GM23338 (cell line): ENCODE measurements at regions not wholly inside any gene's neighbourhood (a gene's known extent, or its start where the extent isn't known, plus 50 kb on each side); places are given as distances from the start of the nearest gene placed in this dataset.

ENCODE experiments used
- ATAC-seq: fragments of 200-7000 bp; cut with Tn5 transposase; 3 replicates; pipeline ENCODE4 v1.9.1; 2020
- DNase-seq: peaks from one replicate; pipeline ENCODE4 v3.0.0-alpha.2; 2015; ENCODE audit warnings: low spot score
- H2AFZ ChIP-seq: fragments of 200-600 bp; sonication (generic); 2 replicates; pipeline ENCODE4 v1.8.0; 2016; ENCODE audit warnings: antibody characterized with exemption, mild to moderate bottlenecking, moderate library complexity
- H3F3A ChIP-seq: fragments of 200-600 bp; sonication (generic); replicated peaks from 2 replicates; pipeline ENCODE4 v1.8.0; 2017; ENCODE audit warnings: antibody characterized with exemption, mixed run types, low read depth
- H3K27ac ChIP-seq: fragments of 200-600 bp; sonication (generic); 2 replicates; pipeline ENCODE4 v1.6.1; 2016; ENCODE audit warnings: low read depth
- H3K27me3 ChIP-seq: fragments of 200-600 bp; sonication (generic); 2 replicates; pipeline ENCODE4 v1.8.0; 2016; ENCODE audit warnings: mild to moderate bottlenecking, mixed run types, moderate library complexity; ENCODE audit not compliant: insufficient read depth
- H3K36me3 ChIP-seq: fragments of 200-600 bp; sonication (generic); 2 replicates; pipeline ENCODE4 v1.8.0; 2016; ENCODE audit warnings: mild to moderate bottlenecking; ENCODE audit not compliant: insufficient read depth
- H3K4me1 ChIP-seq: fragments of 200-600 bp; sonication (generic); 2 replicates; pipeline ENCODE4 v1.8.0; 2016; ENCODE audit warnings: mild to moderate bottlenecking, moderate library complexity; ENCODE audit not compliant: insufficient read depth
- H3K4me2 ChIP-seq: fragments of 200-600 bp; sonication (generic); 2 replicates; pipeline ENCODE4 v1.7.1; 2017; ENCODE audit warnings: mixed run types
- H3K4me3 ChIP-seq: fragments of 200-600 bp; sonication (generic); 2 replicates; pipeline ENCODE4 v1.6.1; 2016; ENCODE audit warnings: mixed run types
- H3K79me2 ChIP-seq: fragments of 200-600 bp; sonication (generic); replicated peaks from 2 replicates; pipeline ENCODE4 v1.8.0; 2017; ENCODE audit warnings: mild to moderate bottlenecking; ENCODE audit not compliant: insufficient read depth
- H3K9me2 ChIP-seq: fragments of 200-600 bp; sonication (generic); 2 replicates; pipeline ENCODE4 v1.8.0; 2017; ENCODE audit not compliant: insufficient read depth
- H4K20me1 ChIP-seq: fragments of 200-600 bp; sonication (generic); replicated peaks from 2 replicates; pipeline ENCODE4 v1.8.0; 2017; ENCODE audit warnings: mild to moderate bottlenecking; ENCODE audit not compliant: insufficient read depth
- H3K27ac Mint-ChIP-seq: 2 replicates; pipeline ENCODE4 v1.8.0; 2020; ENCODE audit warnings: inconsistent platforms, mild to moderate bottlenecking, moderate library complexity, mixed read lengths
- H3K27me3 Mint-ChIP-seq: 3 replicates; pipeline ENCODE4 v1.8.0; 2022; ENCODE audit warnings: low read depth, mild to moderate bottlenecking, moderate library complexity, mixed read lengths, inconsistent platforms; ENCODE audit not compliant: insufficient read depth, poor library complexity
- H3K36me3 Mint-ChIP-seq: 3 replicates; pipeline ENCODE4 v1.8.0; 2021; ENCODE audit warnings: low read depth, mild to moderate bottlenecking, inconsistent platforms, moderate library complexity, mixed read lengths
- H3K4me1 Mint-ChIP-seq: 3 replicates; pipeline ENCODE4 v1.8.0; 2020; ENCODE audit warnings: mild to moderate bottlenecking, inconsistent platforms, mixed read lengths
- H3K4me3 Mint-ChIP-seq: 3 replicates; pipeline ENCODE4 v1.8.0; 2021; ENCODE audit warnings: moderate library complexity, mild to moderate bottlenecking, inconsistent platforms, mixed read lengths
- H3K9me3 Mint-ChIP-seq: 3 replicates; pipeline ENCODE4 v1.8.0; 2020; ENCODE audit warnings: moderate library complexity, mild to moderate bottlenecking, inconsistent platforms, mixed read lengths
- ETS1 ChIP-seq: IDR thresholded peaks from 2 replicates; pipeline ENCODE4 v1.6.1; 2016; ENCODE audit warnings: antibody characterized with exemption
- POLR2AphosphoS5 ChIP-seq: IDR thresholded peaks from 2 replicates; pipeline ENCODE4 v1.6.1; 2016; ENCODE audit warnings: antibody characterized with exemption, low read depth
- STAT1 ChIP-seq: IDR thresholded peaks from one replicate; pipeline ENCODE4 v1.6.1; 2016; ENCODE audit warnings: antibody characterized with exemption; ENCODE audit not compliant: unreplicated experiment
- ZNF114 ChIP-seq: fragments of 250-450 bp; sonication (Bioruptor Pico); IDR thresholded peaks from 2 replicates; pipeline ENCODE4 v1.5.0; 2020; ENCODE audit warnings: mild to moderate bottlenecking, moderate library complexity
- ZNF462 ChIP-seq: fragments of 250-450 bp; sonication (Bioruptor Pico); IDR thresholded peaks from 2 replicates; pipeline ENCODE4 v1.5.0; 2020; ENCODE audit warnings: mild to moderate bottlenecking, moderate library complexity
- TF ChIP-seq, protein P1 (sequence below): IDR thresholded peaks from one replicate; pipeline ENCODE4 v1.6.1; 2018; ENCODE audit warnings: antibody characterized with exemption; ENCODE audit not compliant: unreplicated experiment
- TF ChIP-seq, protein P2 (sequence below), 2 experiments: fragments of 200-600 bp in 1 of 2; sonication (generic) in 1 of 2; conservative IDR thresholded peaks; 2 replicates each; pipeline versions ENCODE4 v1.5.1 to v1.6.1; 2016 to 2017; ENCODE audit warnings: antibody characterized with exemption in 2 of 2, low read depth in 2 of 2, mild to moderate bottlenecking in 2 of 2, moderate library complexity in 1 of 2

- TF ChIP-seq, protein P1, sequence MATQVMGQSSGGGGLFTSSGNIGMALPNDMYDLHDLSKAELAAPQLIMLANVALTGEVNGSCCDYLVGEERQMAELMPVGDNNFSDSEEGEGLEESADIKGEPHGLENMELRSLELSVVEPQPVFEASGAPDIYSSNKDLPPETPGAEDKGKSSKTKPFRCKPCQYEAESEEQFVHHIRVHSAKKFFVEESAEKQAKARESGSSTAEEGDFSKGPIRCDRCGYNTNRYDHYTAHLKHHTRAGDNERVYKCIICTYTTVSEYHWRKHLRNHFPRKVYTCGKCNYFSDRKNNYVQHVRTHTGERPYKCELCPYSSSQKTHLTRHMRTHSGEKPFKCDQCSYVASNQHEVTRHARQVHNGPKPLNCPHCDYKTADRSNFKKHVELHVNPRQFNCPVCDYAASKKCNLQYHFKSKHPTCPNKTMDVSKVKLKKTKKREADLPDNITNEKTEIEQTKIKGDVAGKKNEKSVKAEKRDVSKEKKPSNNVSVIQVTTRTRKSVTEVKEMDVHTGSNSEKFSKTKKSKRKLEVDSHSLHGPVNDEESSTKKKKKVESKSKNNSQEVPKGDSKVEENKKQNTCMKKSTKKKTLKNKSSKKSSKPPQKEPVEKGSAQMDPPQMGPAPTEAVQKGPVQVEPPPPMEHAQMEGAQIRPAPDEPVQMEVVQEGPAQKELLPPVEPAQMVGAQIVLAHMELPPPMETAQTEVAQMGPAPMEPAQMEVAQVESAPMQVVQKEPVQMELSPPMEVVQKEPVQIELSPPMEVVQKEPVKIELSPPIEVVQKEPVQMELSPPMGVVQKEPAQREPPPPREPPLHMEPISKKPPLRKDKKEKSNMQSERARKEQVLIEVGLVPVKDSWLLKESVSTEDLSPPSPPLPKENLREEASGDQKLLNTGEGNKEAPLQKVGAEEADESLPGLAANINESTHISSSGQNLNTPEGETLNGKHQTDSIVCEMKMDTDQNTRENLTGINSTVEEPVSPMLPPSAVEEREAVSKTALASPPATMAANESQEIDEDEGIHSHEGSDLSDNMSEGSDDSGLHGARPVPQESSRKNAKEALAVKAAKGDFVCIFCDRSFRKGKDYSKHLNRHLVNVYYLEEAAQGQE, result no peak
- no peak for TF ChIP-seq STAT1
These were observed 172.7 kb upstream of the CTNNB1 start (continued) for GRCh38 chr3:41026394-41027177.

DNA sequence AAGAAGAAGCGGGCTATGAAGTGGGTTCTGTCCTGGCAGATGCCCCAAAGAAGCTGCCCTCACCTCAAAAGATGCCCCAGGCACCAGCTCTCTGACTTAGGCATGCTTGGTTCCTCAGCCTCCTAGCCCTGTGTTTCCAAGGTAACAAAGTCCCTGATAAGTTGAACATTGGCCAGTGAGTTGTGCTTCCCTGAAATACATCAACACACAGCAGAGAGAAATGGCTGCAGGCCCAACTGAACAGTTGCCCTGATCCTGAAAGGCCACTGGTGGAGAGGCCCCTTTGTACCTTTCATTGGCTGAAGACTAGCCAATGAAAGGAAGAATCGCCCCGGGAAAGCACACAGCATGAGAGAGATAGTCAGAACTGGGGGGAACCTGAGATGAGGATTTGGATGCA lies 169.9 kb upstream of the CTNNB1 start:
- Histone ChIP-seq H3K27ac (no peak overlapping the region), H3K4me1 (no peaks in the 10 kb centered on the region), H4K20me1 (no peaks in the 10 kb centered on the region), H3F3A (no peaks in the 10 kb centered on the region), H3K4me3 (no peak overlapping the region), H3K9me2 (no peaks in the 10 kb centered on the region), H3K4me2 (no peak overlapping the region), H2AFZ (no peak overlapping the region), H3K27me3 (no peaks in the 10 kb centered on the region), H3K36me3 (no peaks in the 10 kb centered on the region), H3K79me2 (no peaks in the 10 kb centered on the region)
- Mint-ChIP-seq H3K4me1 (no peaks in the 10 kb centered on the region; the same call in 2 of the 3 replicates), H3K27me3 (no peaks in the 10 kb centered on the region), H3K4me3 (no peak overlapping the region), H3K27ac (no peak overlapping the region), H3K9me3 (peaks cover 14% of the 10 kb centered on the region), H3K36me3 (peaks cover 9% of the 10 kb centered on the region)
- ATAC-seq, result no peak
- no peak for DNase-seq
- no peak for TF ChIP-seq ETS1
- TF ChIP-seq, protein P1, result no peak
- TF ChIP-seq STAT1, result no peak
- no peak for TF ChIP-seq POLR2AphosphoS5
- no peak for TF ChIP-seq ZNF462 (CRISPR knock-in tag)
- no peak for TF ChIP-seq ZNF114 (CRISPR knock-in tag)
- TF ChIP-seq, protein P2, sequence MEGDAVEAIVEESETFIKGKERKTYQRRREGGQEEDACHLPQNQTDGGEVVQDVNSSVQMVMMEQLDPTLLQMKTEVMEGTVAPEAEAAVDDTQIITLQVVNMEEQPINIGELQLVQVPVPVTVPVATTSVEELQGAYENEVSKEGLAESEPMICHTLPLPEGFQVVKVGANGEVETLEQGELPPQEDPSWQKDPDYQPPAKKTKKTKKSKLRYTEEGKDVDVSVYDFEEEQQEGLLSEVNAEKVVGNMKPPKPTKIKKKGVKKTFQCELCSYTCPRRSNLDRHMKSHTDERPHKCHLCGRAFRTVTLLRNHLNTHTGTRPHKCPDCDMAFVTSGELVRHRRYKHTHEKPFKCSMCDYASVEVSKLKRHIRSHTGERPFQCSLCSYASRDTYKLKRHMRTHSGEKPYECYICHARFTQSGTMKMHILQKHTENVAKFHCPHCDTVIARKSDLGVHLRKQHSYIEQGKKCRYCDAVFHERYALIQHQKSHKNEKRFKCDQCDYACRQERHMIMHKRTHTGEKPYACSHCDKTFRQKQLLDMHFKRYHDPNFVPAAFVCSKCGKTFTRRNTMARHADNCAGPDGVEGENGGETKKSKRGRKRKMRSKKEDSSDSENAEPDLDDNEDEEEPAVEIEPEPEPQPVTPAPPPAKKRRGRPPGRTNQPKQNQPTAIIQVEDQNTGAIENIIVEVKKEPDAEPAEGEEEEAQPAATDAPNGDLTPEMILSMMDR (conservative IDR thresholded peaks at IDR 0.05; ENCODE audit: low read depth in 2 of 2), result no peak
